GM18951 (cell line): ENCODE measurements at regions not wholly inside any gene's neighbourhood (a gene's known extent, or its start where the extent isn't known, plus 50 kb on each side); places are given as distances from the start of the nearest gene placed in this dataset.
"Not testable (repeated sequence)": the region's sequence is repeated elsewhere in the genome, so short reads cannot be mapped to it uniquely, and the experiment has no call there.

ENCODE experiments used
- POLR2A ChIP-seq: IDR thresholded peaks from 4 replicates; pipeline ENCODE4 v1.6.1; 2011; ENCODE audit warnings: mild to moderate bottlenecking; ENCODE audit not compliant: insufficient read length, insufficient read depth; ENCODE audit errors: extremely low read depth
- in situ Hi-C: fragments of 300-500 bp; cut with MboI; formaldehyde crosslinking; loops from one replicate; pipeline ENCODE4 v1.12.0; 2022; ENCODE audit warnings: low sequenced_read_pairs, mixed read lengths, inconsistent platforms; ENCODE audit not compliant: unreplicated experiment

DNA sequence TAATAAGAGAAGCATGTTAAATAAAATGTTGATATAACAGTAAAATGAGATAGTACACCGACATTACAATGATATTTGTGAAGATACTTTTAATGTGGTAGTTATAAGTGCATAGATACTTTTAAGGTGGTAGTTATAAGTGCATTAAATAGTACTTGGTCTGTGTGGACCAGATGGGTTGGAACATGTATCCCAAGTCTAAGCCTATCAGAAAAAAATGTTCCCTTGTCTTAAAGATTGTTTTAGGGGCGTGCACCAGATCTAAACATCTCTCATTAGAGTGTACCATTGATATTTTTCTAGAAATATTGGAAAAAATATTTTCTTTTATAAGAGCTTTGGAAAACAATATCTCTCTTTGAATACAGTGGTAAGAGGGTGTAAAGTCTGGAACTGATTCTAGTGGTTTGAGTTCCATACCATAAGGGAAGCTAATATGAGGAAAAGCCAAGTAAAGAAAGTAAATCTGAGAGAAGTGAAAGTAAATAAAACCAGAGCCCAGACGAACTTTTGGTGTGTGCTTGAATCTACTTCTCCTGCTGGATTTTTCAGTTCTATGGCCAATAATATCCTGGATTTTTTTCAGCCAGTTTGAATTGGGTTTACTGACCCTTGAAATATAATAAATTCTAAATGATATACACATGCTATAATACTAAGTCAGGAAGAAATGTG is 175.3 kb downstream of the MBL2 start:
- TF ChIP-seq POLR2A: no peak
- in situ Hi-C loops: no loop called here

DNA sequence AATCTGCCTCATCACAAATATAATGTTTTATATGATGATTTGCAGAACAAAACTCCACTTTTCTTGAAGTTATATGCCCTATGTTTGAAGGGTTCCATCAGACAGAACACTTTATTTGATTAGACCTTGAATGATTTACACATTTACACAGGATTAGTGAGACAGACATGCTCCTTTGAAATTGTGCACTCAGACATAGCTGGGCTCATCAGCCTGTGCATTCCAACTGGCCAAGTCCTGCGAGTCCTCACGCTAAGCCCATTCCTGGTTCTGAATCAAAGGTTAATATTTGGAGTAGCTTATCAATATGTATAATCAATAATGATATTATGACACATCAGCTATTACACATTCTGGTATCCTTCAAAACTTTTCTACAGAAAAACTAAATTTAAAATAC is 173.6 kb downstream of the MBL2 start:
- in situ Hi-C loops: no loop called here
- TF ChIP-seq POLR2A: no peak

GRCh38 chr10:52599551-52600200 is 172.9 kb downstream of the MBL2 start:
- in situ Hi-C loops: no loop called here
- TF ChIP-seq POLR2A: no peak

DNA sequence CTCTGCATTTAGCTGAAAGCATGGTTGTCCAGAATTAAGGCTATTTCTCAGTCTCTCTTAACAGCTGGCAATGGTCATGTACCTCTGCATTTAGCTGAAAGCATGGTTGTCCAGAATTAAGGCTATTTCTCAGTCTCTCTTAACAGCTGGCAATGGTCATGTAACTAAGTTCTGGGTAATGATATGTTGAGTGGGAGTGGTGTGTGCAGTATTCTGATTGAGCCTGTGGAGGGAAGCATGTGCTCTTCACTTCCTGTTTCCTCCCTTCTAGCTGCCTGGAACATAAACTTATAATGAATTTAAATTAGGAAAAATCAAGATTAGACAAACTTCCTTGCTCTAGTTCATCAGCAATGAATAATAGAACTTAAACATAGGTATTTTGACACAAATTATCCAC is 168.5 kb downstream of the MBL2 start:
- in situ Hi-C loops: not testable (repeated sequence)

DNA sequence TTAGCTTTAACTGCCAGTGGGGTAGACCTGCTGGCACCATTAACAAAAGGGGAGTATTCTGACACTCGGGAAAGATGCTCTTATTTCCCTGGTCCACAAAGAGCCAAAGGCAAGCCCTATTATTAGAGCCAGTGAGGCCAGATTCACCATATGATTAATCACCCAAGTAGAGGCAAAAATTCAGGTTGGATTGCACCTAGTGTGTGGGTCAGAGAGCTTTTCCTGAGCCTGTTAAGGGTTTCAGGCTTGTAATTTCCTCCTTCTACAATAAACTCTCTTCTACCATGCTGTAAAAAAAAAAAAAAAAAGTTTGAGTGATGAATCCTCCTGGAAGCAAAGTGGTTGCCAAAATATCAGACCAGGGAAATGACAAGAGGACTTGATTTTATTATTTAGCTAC is 163.5 kb downstream of the MBL2 start:
- in situ Hi-C loops: no loop called here
- no peak for TF ChIP-seq POLR2A

DNA sequence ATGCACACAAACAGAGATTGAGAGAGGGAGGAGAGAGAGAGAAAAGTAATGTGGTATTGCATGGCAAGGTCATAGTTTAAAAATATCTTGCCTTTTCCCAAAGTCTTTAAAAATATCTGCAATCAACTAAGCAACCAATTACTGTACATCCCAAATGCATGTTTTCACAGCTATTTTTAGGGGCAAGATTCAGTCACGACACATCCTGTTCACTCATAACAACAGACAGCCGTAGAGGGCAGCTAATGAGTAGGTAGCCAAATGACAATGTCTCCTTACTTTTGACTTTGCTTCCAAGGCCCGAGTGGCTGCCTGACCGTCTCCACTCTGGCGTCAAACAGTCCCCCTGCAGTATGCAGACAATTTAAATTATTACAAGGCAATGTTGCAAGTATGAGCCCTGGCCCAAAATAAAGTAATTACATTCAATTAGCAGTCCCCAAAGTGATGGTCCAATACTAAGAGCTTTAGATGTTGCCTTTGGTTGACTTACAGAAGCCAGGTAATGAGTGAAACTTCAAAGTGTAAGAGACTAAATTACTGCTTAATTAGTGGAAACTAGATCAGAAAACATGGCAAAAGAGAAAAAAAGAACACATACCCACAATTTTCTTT is 162.9 kb downstream of the MBL2 start:
- in situ Hi-C loops: no loop called here

DNA sequence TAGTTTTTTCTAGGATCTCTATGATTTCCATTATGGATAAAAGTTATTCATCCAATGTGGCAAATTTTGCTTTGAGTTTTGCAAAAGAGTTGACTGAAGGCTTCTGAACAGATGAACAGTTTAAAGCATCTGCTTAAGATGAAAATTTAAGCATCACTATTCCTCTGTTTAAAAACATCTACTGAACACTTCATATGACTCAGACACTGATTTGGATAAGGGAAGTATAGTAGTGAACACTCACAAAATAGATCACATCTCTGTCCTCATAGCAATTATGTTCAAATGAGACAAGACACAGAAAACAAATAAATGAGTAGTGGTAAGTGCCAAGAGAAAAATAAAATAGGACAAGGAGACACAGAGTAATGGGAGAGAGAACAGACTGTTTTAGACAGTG is 157.3 kb downstream of the MBL2 start:
- in situ Hi-C loops: no loop called here
- no peak for TF ChIP-seq POLR2A

More for the DNA sequence above, 162.9 kb downstream of the MBL2 start:
- TF ChIP-seq POLR2A: no peak

- in situ Hi-C loops: no loop called here
- TF ChIP-seq POLR2A: no peak
Observed at GRCh38 chr10:52615756-52616394, 156.7 kb downstream of the MBL2 start.

GRCh38 chr10:52616395-52616764 is 156.2 kb downstream of the MBL2 start:
- in situ Hi-C loops: no loop called here
- no peak for TF ChIP-seq POLR2A

- TF ChIP-seq POLR2A: no peak
- in situ Hi-C loops: no loop called here
Observed at GRCh38 chr10:52617346-52617745, 155.2 kb downstream of the MBL2 start.

GRCh38 chr10:52619052-52619451 is 153.5 kb downstream of the MBL2 start:
- in situ Hi-C loops: no loop called here

GRCh38 chr10:52621635-52622079 is 150.9 kb downstream of the MBL2 start:
- in situ Hi-C loops: no loop called here
- no peak for TF ChIP-seq POLR2A

More at GRCh38 chr10:52619052-52619451, 153.5 kb downstream of the MBL2 start:
- no peak for TF ChIP-seq POLR2A

DNA sequence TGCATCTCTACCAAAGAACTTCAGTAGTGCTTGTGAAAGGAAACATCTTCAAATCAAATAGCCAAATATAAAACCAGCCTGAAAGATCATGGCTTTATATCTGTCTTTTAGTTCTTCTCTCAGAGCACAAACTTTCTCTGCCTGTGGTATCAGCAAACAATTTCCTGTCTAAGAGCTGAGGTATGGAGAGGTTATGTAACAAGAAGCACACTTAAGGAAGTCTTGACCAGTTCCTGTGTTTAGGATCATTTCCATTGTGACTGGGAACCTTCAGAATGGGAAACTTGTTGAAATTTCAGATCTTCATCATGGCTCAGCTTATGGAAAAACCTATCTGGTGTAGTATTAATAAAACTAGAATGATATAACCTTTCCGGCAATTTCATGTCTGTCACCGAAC is 148.8 kb downstream of the MBL2 start:
- in situ Hi-C loops: no loop called here
- TF ChIP-seq POLR2A: no peak

- in situ Hi-C loops: no loop called here
- no peak for TF ChIP-seq POLR2A
Observed at GRCh38 chr10:52627279-52627678, 145.3 kb downstream of the MBL2 start.
